H1 (cell line): ENCODE measurements at regions not wholly inside any gene's neighbourhood (a gene's known extent, or its start where the extent isn't known, plus 50 kb on each side); places are given as distances from the start of the nearest gene placed in this dataset.

Experiments used
- ATF2 ChIP-seq: IDR thresholded peaks from 2 replicates; pipeline ENCODE4 v1.6.1; 2012; ENCODE audit warnings: low read length, inconsistent platforms
- CEBPB ChIP-seq: IDR thresholded peaks from 2 replicates; pipeline ENCODE4 v1.6.1; 2012; ENCODE audit warnings: low read depth, low read length
- CREB1 ChIP-seq: IDR thresholded peaks from 2 replicates; pipeline ENCODE4 v1.6.1; 2012; ENCODE audit warnings: inconsistent platforms
- CTCF ChIP-seq, 3 experiments: IDR thresholded peaks; 1 replicate in 2 of 3; 2 replicates in 1 of 3; pipeline versions ENCODE4 v1.5.1 to v1.6.1; 2011; ENCODE audit warnings: low read length in 3 of 3, mild to moderate bottlenecking in 3 of 3, inconsistent platforms in 2 of 3, low read depth in 1 of 3, moderate library complexity in 1 of 3; ENCODE audit not compliant: insufficient read depth in 1 of 3; ENCODE audit errors: control extremely low read depth in 1 of 3
- NRF1 ChIP-seq: IDR thresholded peaks from 2 replicates; pipeline ENCODE4 v1.6.1; 2011; ENCODE audit warnings: mild to moderate bottlenecking, low read depth, low read length, improper control_type of control experiment
- POLR2AphosphoS5 ChIP-seq: IDR thresholded peaks from 2 replicates; pipeline ENCODE4 v1.6.1; 2011; ENCODE audit warnings: low read depth, low read length
- TAF7 ChIP-seq: optimal IDR thresholded peaks from 2 replicates; pipeline ENCODE3; 2011; ENCODE audit warnings: low read depth, mild to moderate bottlenecking, inconsistent platforms, low read length, moderate library complexity, borderline replicate concordance

- TF ChIP-seq ATF2, result no peak
- TF ChIP-seq CEBPB, result no peak
- TF ChIP-seq CREB1, result no peak
- TF ChIP-seq TAF7, result no peak
- TF ChIP-seq POLR2AphosphoS5, result no peak
- no peak for TF ChIP-seq NRF1
- TF ChIP-seq CTCF (IDR thresholded peaks at IDR 0.05; ENCODE audit: control extremely low read depth in 1 of 3, insufficient read depth in 1 of 3, low read depth in 1 of 3, low read length in 3 of 3), result no peak
Observed at GRCh38 chr1:234722270-234722704, 112.3 kb upstream of the IRF2BP2 start.
